ENCODE measurements at regions not wholly inside any gene's neighbourhood (a gene's known extent, or its start where the extent isn't known, plus 50 kb on each side); places are given as distances from the start of the nearest gene placed in this dataset.

- TF ChIP-seq CTCF (IDR thresholded peaks at IDR 0.05) (peak in 2 of 3 experiments; percentile 21 to 22), POLR2A (IDR thresholded peaks at IDR 0.05) (no peak)
These were observed 291.8 kb upstream of the DAB2 start for GRCh38 chr5:39716532-39717028.

Measured in testis (tissue), 2 donors.